ENCODE measurements at regions not wholly inside any gene's neighbourhood (a gene's known extent, or its start where the extent isn't known, plus 50 kb on each side); places are given as distances from the start of the nearest gene placed in this dataset.
"Not testable (repeated sequence)": the region's sequence is repeated elsewhere in the genome, so short reads cannot be mapped to it uniquely, and the experiment has no call there.

GRCh38 chr1:170789063-170789462, 125.1 kb downstream of the PRRX1 start:
- DNase-seq (ENCODE audit: low read depth) = no peak

- DNase-seq (ENCODE audit: low read depth) = peak; percentile 15
Measured at GRCh38 chr1:170790175-170790574, 126.2 kb downstream of the PRRX1 start.

GRCh38 chr1:170790651-170791071, 126.7 kb downstream of the PRRX1 start:
- DNase-seq (ENCODE audit: low read depth) = peak; percentile 34

- peak; percentile 33 for DNase-seq (ENCODE audit: low read depth)
Measured at GRCh38 chr1:170791941-170792340, 128.0 kb downstream of the PRRX1 start.

GRCh38 chr1:170800265-170800664, 135.1 kb upstream of the MROH9 start:
- no peak for DNase-seq (ENCODE audit: low read depth)

GRCh38 chr1:170800812-170801211, 134.5 kb upstream of the MROH9 start:
- DNase-seq (ENCODE audit: low read depth) = no peak

GRCh38 chr1:170803711-170804110, 131.6 kb upstream of the MROH9 start:
- no peak for DNase-seq (ENCODE audit: low read depth)

- no peak for DNase-seq (ENCODE audit: low read depth)
Measured at GRCh38 chr1:170804419-170804818, 130.9 kb upstream of the MROH9 start.

- no peak for DNase-seq (ENCODE audit: low read depth)
Measured at GRCh38 chr1:170804879-170805278, 130.5 kb upstream of the MROH9 start.

- no peak for DNase-seq (ENCODE audit: low read depth)
Measured at GRCh38 chr1:170806961-170807360, 128.4 kb upstream of the MROH9 start.

GRCh38 chr1:170807432-170807831, 127.9 kb upstream of the MROH9 start:
- peak; percentile 36 for DNase-seq (ENCODE audit: low read depth)

GRCh38 chr1:170808216-170808885, 127.0 kb upstream of the MROH9 start:
- DNase-seq (ENCODE audit: low read depth) = no peak

GRCh38 chr1:170811013-170811412, 124.3 kb upstream of the MROH9 start:
- not testable (repeated sequence) for DNase-seq (ENCODE audit: low read depth)

GRCh38 chr1:170819781-170820180, 115.6 kb upstream of the MROH9 start:
- no peak for DNase-seq (ENCODE audit: low read depth)

GRCh38 chr1:170823120-170823519, 112.2 kb upstream of the MROH9 start:
- no peak for DNase-seq (ENCODE audit: low read depth)

- DNase-seq (ENCODE audit: low read depth) = no peak
Measured at GRCh38 chr1:170831276-170831675, 104.1 kb upstream of the MROH9 start.

- DNase-seq (ENCODE audit: low read depth) = peak; percentile 7
Measured at GRCh38 chr1:170836141-170836540, 99.2 kb upstream of the MROH9 start.

- no peak for DNase-seq (ENCODE audit: low read depth)
Measured at GRCh38 chr1:170840371-170840770, 95.0 kb upstream of the MROH9 start.

- no peak for DNase-seq (ENCODE audit: low read depth)
Measured at GRCh38 chr1:170853302-170853701, 82.0 kb upstream of the MROH9 start.

- no peak for DNase-seq (ENCODE audit: low read depth)
Measured at GRCh38 chr1:170853867-170854266, 81.5 kb upstream of the MROH9 start.

GRCh38 chr1:170854677-170855076, 80.7 kb upstream of the MROH9 start:
- no peak for DNase-seq (ENCODE audit: low read depth)

GRCh38 chr1:170856455-170856854, 78.9 kb upstream of the MROH9 start:
- peak; percentile 5 for DNase-seq (ENCODE audit: low read depth)

- no peak for DNase-seq (ENCODE audit: low read depth)
Measured at GRCh38 chr1:170857955-170858354, 77.4 kb upstream of the MROH9 start.

GRCh38 chr1:170863621-170864020, 71.7 kb upstream of the MROH9 start:
- no peak for DNase-seq (ENCODE audit: low read depth)

Measured in myocyte (in vitro differentiated cells).